ENCODE measurements at regions not wholly inside any gene's neighbourhood (a gene's known extent, or its start where the extent isn't known, plus 50 kb on each side); places are given as distances from the start of the nearest gene placed in this dataset.
"Not testable (repeated sequence)": the region's sequence is repeated elsewhere in the genome, so short reads cannot be mapped to it uniquely, and the experiment has no call there.

DNA sequence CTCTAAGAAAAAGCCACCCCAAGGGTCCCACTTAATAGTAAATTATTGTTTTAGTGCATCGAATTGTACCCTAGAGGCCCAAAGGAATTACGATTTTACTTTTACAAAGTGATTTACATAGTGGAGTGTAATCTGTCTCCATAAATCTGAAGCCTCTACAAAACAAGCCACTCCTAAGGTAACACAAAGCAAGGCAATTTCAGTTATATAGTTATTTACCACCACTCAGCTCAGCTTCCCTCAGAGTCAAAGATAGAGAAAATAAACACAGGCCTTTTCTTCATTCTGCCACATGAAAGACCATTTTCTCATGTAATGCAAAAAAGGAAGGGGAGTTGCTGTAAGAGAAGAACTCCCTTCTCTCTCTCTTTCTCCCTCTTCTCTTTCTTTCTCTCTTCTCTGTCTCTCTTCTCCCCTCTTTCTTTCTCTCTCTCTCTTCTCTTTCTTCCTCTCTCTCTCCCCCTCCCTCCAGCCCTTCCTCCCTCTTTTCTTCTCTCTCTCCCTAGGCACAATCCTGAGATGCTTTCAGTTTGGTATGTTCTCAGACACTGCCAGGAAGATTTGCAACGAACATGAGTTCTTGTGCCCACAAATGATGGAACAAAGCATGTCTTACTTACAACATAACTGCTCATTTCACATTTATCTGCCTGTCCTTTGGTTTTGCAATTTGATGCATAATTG lies 264.5 kb downstream of the BCL2 start:
- Mint-ChIP-seq H3K4me3 (no peak overlapping the region), H3K36me3 (no peaks in the 10 kb centered on the region), H3K9me3 (no peaks in the 10 kb centered on the region), H3K27me3 (peaks cover 3% of the 10 kb centered on the region), H3K27ac (no peak overlapping the region), H3K4me1 (ENCODE audit: unreplicated experiment) (no peaks in the 10 kb centered on the region)
- TF ChIP-seq CTCF (conservative IDR thresholded peaks at IDR 0.05): no peak
- DNase-seq (ENCODE audit: extremely low spot score, unreplicated experiment): no peak

DNA sequence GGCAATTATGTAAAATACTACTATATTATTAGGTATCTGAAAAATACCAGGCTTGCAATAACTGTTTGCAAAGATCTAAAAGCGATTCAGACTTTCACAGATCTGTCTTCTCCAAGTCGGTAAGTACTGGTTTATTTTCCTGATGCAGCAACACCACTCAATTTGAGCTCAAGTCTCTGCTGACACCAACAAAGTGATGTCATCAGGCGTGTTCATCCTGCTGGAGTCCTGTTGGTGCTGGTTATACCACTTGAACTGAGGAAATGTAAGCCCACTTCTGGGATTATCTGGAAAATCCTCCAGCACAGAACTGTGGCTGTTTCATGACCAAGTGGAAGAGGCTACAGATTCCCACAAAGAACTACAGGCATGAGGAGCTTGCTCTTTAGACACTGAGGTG lies 267.6 kb downstream of the BCL2 start:
- Mint-ChIP-seq H3K27me3 (peaks cover 8% of the 10 kb centered on the region), H3K4me1 (ENCODE audit: unreplicated experiment) (no peaks in the 10 kb centered on the region), H3K36me3 (no peaks in the 10 kb centered on the region), H3K4me3 (no peak overlapping the region), H3K9me3 (no peaks in the 10 kb centered on the region), H3K27ac (no peak overlapping the region)
- no peak for DNase-seq (ENCODE audit: extremely low spot score, unreplicated experiment)
- TF ChIP-seq CTCF (conservative IDR thresholded peaks at IDR 0.05): no peak

GRCh38 chr18:63050667-63051395 lies 268.7 kb downstream of the BCL2 start:
- not testable (repeated sequence) for H3K4me3 Mint-ChIP-seq; DNase-seq (ENCODE audit: extremely low spot score, unreplicated experiment); H3K9me3 Mint-ChIP-seq; H3K4me1 Mint-ChIP-seq (ENCODE audit: unreplicated experiment); H3K27me3 Mint-ChIP-seq; H3K36me3 Mint-ChIP-seq; H3K27ac Mint-ChIP-seq

GRCh38 chr18:63046375-63046774 lies 273.2 kb downstream of the BCL2 start:
- no peak for TF ChIP-seq CTCF (conservative IDR thresholded peaks at IDR 0.05)
- Mint-ChIP-seq H3K9me3 (peaks cover 8% of the 10 kb centered on the region), H3K36me3 (no peaks in the 10 kb centered on the region), H3K4me3 (no peak overlapping the region), H3K4me1 (ENCODE audit: unreplicated experiment) (no peaks in the 10 kb centered on the region), H3K27ac (no peak overlapping the region), H3K27me3 (peaks cover 10% of the 10 kb centered on the region)
- DNase-seq (ENCODE audit: extremely low spot score, unreplicated experiment): no peak

- Mint-ChIP-seq H3K36me3 (no peaks in the 10 kb centered on the region), H3K4me3 (no peak overlapping the region), H3K9me3 (peaks cover 8% of the 10 kb centered on the region), H3K27me3 (peaks cover 5% of the 10 kb centered on the region), H3K27ac (no peak overlapping the region), H3K4me1 (ENCODE audit: unreplicated experiment) (no peaks in the 10 kb centered on the region)
- TF ChIP-seq CTCF (conservative IDR thresholded peaks at IDR 0.05): no peak
- DNase-seq (ENCODE audit: extremely low spot score, unreplicated experiment): no peak
Measured at GRCh38 chr18:63043516-63043915, 276.1 kb downstream of the BCL2 start.

DNA sequence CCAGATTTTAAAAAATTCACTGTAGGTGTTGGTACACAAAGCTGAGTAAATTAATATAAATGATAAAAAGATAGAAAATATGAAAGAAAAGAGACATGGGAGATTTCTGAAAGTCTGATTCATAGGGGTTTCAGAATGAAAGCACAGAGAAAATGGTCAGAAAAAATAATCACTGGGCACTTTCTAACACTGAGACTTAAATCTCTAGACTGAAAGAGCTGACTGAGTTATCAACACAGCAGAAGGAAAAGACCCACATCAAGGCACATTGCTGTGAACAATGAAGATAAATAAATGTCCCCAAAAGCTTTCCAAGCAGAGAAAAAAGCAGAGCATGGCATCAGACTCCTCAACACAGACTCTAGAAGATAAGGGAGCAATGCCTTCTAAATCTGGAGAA lies 277.2 kb downstream of the BCL2 start:
- Mint-ChIP-seq H3K27me3 (peaks cover 5% of the 10 kb centered on the region), H3K27ac (no peak overlapping the region), H3K4me3 (no peak overlapping the region), H3K9me3 (peaks cover 8% of the 10 kb centered on the region), H3K4me1 (ENCODE audit: unreplicated experiment) (no peaks in the 10 kb centered on the region), H3K36me3 (no peaks in the 10 kb centered on the region)
- TF ChIP-seq CTCF (conservative IDR thresholded peaks at IDR 0.05): no peak
- DNase-seq (ENCODE audit: extremely low spot score, unreplicated experiment): no peak
